ENCODE measurements at regions not wholly inside any gene's neighbourhood (a gene's known extent, or its start where the extent isn't known, plus 50 kb on each side); places are given as distances from the start of the nearest gene placed in this dataset.

GRCh38 chr20:40176098-40176841, 512.8 kb downstream of the MAFB start:
- H2BK12ac ChIP-seq (ENCODE audit: low read length) = no peak overlapping the region
- no peak overlapping the region for H3K14ac ChIP-seq (ENCODE audit: low read length)
- H3K27ac ChIP-seq (replicated peaks; ENCODE audit: low read length) = no peak overlapping the region
- no peak overlapping the region for H2BK5ac ChIP-seq (ENCODE audit: low read length)
- H3K4me1 ChIP-seq (ENCODE audit: control insufficient read depth in 2 of 2, insufficient read depth in 1 of 2, low read depth in 1 of 2, low read length in 2 of 2) = peaks cover 0 to 2% of the 10 kb centered on the region in 2 donors
- H3K4ac ChIP-seq (ENCODE audit: low read length) = no peak overlapping the region
- no peaks in the 10 kb centered on the region for H3K36me3 ChIP-seq (replicated peaks in 1 of 2; ENCODE audit: control insufficient read depth in 2 of 2, insufficient read depth in 2 of 2, low read length in 2 of 2)
- H4K8ac ChIP-seq (ENCODE audit: low read depth, low read length) = no peak overlapping the region
- no peak overlapping the region for H3K4me2 ChIP-seq (ENCODE audit: insufficient read depth, low read length, poor library complexity, severe bottlenecking)
- no peak overlapping the region for H3K9ac ChIP-seq (ENCODE audit: low read depth, low read length, poor library complexity)
- H3K9me3 ChIP-seq (replicated peaks in 1 of 2; ENCODE audit: control insufficient read depth in 2 of 2, insufficient read depth in 1 of 2, low read depth in 1 of 2, low read length in 2 of 2) = no peaks in the 10 kb centered on the region
- H2BK120ac ChIP-seq (ENCODE audit: low read depth, low read length) = no peak overlapping the region
- no peak overlapping the region for H3K18ac ChIP-seq (ENCODE audit: low read length)
- H3K27me3 ChIP-seq (ENCODE audit: control insufficient read depth in 3 of 3, insufficient read depth in 3 of 3, low read depth in 1 of 3, low read length in 3 of 3) = no peaks in the 10 kb centered on the region
- no peak for DNase-seq (ENCODE audit: low spot score)
- no peak overlapping the region for H3K23ac ChIP-seq (ENCODE audit: low read depth, low read length, poor library complexity)
- no peak overlapping the region for H3K4me3 ChIP-seq (ENCODE audit: low read length in 2 of 2)
- no CpG with 5 or more reads among the region's 4 CpGs for WGBS, 2 donors (ENCODE audit: extremely low coverage in 2 of 2, insufficient read length in 2 of 2, insufficient replicate concordance in 1 of 2)
- H2BK15ac ChIP-seq (ENCODE audit: low read length) = no peak overlapping the region
- H4K91ac ChIP-seq (ENCODE audit: low read depth, low read length, poor library complexity) = no peak overlapping the region
- H2AFZ ChIP-seq (ENCODE audit: low read length) = no peak overlapping the region
- no peak overlapping the region for H2AK5ac ChIP-seq (ENCODE audit: low read depth, low read length)
- H3K79me1 ChIP-seq (ENCODE audit: low read depth, low read length) = no peaks in the 10 kb centered on the region

GRCh38 chr20:40175296-40175695, 513.7 kb downstream of the MAFB start:
- no peak overlapping the region for H2BK15ac ChIP-seq (ENCODE audit: low read length)
- H3K4me1 ChIP-seq (ENCODE audit: control insufficient read depth in 2 of 2, insufficient read depth in 1 of 2, low read depth in 1 of 2, low read length in 2 of 2) = peaks cover 0 to 2% of the 10 kb centered on the region in 2 donors
- no peak overlapping the region for H3K14ac ChIP-seq (ENCODE audit: low read length)
- no peak overlapping the region for H3K18ac ChIP-seq (ENCODE audit: low read length)
- no peak overlapping the region for H3K27ac ChIP-seq (replicated peaks; ENCODE audit: low read length)
- no peaks in the 10 kb centered on the region for H3K79me1 ChIP-seq (ENCODE audit: low read depth, low read length)
- no peak overlapping the region for H2AFZ ChIP-seq (ENCODE audit: low read length)
- H3K4ac ChIP-seq (ENCODE audit: low read length) = no peak overlapping the region
- no peak overlapping the region for H4K91ac ChIP-seq (ENCODE audit: low read depth, low read length, poor library complexity)
- H2BK120ac ChIP-seq (ENCODE audit: low read depth, low read length) = no peak overlapping the region
- no peaks in the 10 kb centered on the region for H3K27me3 ChIP-seq (ENCODE audit: control insufficient read depth in 3 of 3, insufficient read depth in 3 of 3, low read depth in 1 of 3, low read length in 3 of 3)
- WGBS, 2 donors (ENCODE audit: extremely low coverage in 2 of 2, insufficient read length in 2 of 2, insufficient replicate concordance in 1 of 2) = no CpG with 5 or more reads among the region's 1 CpG
- H3K9me3 ChIP-seq (replicated peaks in 1 of 2; ENCODE audit: control insufficient read depth in 2 of 2, insufficient read depth in 1 of 2, low read depth in 1 of 2, low read length in 2 of 2) = no peaks in the 10 kb centered on the region
- H3K36me3 ChIP-seq (replicated peaks in 1 of 2; ENCODE audit: control insufficient read depth in 2 of 2, insufficient read depth in 2 of 2, low read length in 2 of 2) = no peaks in the 10 kb centered on the region
- DNase-seq (ENCODE audit: low spot score) = peak; percentile 61
- H2AK5ac ChIP-seq (ENCODE audit: low read depth, low read length) = no peak overlapping the region
- H3K23ac ChIP-seq (ENCODE audit: low read depth, low read length, poor library complexity) = no peak overlapping the region
- no peak overlapping the region for H4K8ac ChIP-seq (ENCODE audit: low read depth, low read length)
- no peak overlapping the region for H2BK5ac ChIP-seq (ENCODE audit: low read length)
- no peak overlapping the region for H2BK12ac ChIP-seq (ENCODE audit: low read length)
- no peak overlapping the region for H3K4me2 ChIP-seq (ENCODE audit: insufficient read depth, low read length, poor library complexity, severe bottlenecking)
- H3K9ac ChIP-seq (ENCODE audit: low read depth, low read length, poor library complexity) = no peak overlapping the region
- no peak overlapping the region for H3K4me3 ChIP-seq (ENCODE audit: low read length in 2 of 2)

DNA sequence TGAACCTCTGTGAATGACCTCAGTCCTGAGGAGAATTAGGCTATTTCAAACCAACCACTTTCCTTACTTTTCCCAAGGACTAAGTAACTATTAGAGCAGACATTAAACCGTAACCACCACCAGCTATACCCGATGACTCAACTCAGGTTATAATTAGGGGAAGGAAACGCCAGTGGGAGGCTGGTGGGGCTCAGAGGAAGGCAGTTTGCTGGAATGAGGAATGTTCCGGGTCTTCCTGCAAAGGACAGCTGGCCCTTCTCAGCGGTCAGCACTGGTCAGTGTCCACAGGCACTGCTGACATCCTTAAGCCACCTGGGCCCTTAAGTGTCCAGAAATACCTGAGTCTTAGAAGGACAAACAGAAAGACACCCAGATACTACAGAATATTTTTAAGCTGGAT, 515.2 kb downstream of the MAFB start:
- no peak for DNase-seq (ENCODE audit: low spot score)
- H3K18ac ChIP-seq (ENCODE audit: low read length) = no peak overlapping the region
- H3K9me3 ChIP-seq (replicated peaks in 1 of 2; ENCODE audit: control insufficient read depth in 2 of 2, insufficient read depth in 1 of 2, low read depth in 1 of 2, low read length in 2 of 2) = no peaks in the 10 kb centered on the region
- H3K4me2 ChIP-seq (ENCODE audit: insufficient read depth, low read length, poor library complexity, severe bottlenecking) = no peak overlapping the region
- no peak overlapping the region for H4K91ac ChIP-seq (ENCODE audit: low read depth, low read length, poor library complexity)
- H2AFZ ChIP-seq (ENCODE audit: low read length) = no peak overlapping the region
- no peak overlapping the region for H2AK5ac ChIP-seq (ENCODE audit: low read depth, low read length)
- H3K27me3 ChIP-seq (ENCODE audit: control insufficient read depth in 3 of 3, insufficient read depth in 3 of 3, low read depth in 1 of 3, low read length in 3 of 3) = no peaks in the 10 kb centered on the region
- H4K8ac ChIP-seq (ENCODE audit: low read depth, low read length) = no peak overlapping the region
- no peak overlapping the region for H2BK120ac ChIP-seq (ENCODE audit: low read depth, low read length)
- H3K4ac ChIP-seq (ENCODE audit: low read length) = no peak overlapping the region
- no peak overlapping the region for H2BK5ac ChIP-seq (ENCODE audit: low read length)
- no peak overlapping the region for H3K9ac ChIP-seq (ENCODE audit: low read depth, low read length, poor library complexity)
- H3K36me3 ChIP-seq (replicated peaks in 1 of 2; ENCODE audit: control insufficient read depth in 2 of 2, insufficient read depth in 2 of 2, low read length in 2 of 2) = no peaks in the 10 kb centered on the region
- H3K79me1 ChIP-seq (ENCODE audit: low read depth, low read length) = no peaks in the 10 kb centered on the region
- no peak overlapping the region for H3K4me3 ChIP-seq (ENCODE audit: low read length in 2 of 2)
- no peak overlapping the region for H2BK15ac ChIP-seq (ENCODE audit: low read length)
- H3K27ac ChIP-seq (replicated peaks; ENCODE audit: low read length) = no peak overlapping the region
- H3K14ac ChIP-seq (ENCODE audit: low read length) = no peak overlapping the region
- no CpG with 5 or more reads among the region's 5 CpGs for WGBS, 2 donors (ENCODE audit: extremely low coverage in 2 of 2, insufficient read length in 2 of 2, insufficient replicate concordance in 1 of 2)
- H3K23ac ChIP-seq (ENCODE audit: low read depth, low read length, poor library complexity) = no peak overlapping the region
- H3K4me1 ChIP-seq (ENCODE audit: control insufficient read depth in 2 of 2, insufficient read depth in 1 of 2, low read depth in 1 of 2, low read length in 2 of 2) = peaks cover 0 to 2% of the 10 kb centered on the region in 2 donors
- H2BK12ac ChIP-seq (ENCODE audit: low read length) = no peak overlapping the region

DNA sequence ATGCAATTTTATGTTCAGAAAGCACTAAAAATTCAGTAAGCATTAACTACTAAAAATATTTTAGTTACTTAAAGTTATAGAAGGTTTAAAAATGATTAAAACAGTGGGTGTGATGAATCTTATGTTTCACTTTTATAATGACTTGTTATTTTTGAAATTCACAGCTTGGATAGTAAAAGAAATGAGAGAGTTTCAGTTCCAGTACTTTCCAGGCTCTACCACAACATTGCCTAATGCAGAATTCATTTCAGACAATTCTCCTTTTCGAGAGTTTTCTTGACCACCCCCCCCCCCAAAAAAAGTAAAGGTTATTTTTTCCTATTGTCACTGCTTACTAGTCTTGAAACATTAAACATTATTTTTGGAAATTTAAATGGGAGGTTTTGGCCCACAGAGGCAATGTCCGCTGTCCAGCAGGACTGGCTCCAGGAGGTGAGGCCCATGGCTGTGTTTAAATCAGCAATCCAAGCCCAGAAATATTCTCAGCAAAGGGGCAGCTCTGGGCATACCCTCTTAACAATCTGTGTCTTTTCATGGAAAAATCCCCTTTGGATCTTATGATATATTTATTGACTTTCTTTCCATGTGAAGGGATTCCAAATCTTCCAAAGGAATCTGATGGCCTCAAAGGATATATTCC, 519.9 kb downstream of the MAFB start:
- no peak overlapping the region for H3K18ac ChIP-seq (ENCODE audit: low read length)
- WGBS, 2 donors (ENCODE audit: extremely low coverage in 2 of 2, insufficient read length in 2 of 2, insufficient replicate concordance in 1 of 2) = no CpG with 5 or more reads among the region's 2 CpGs
- H3K9me3 ChIP-seq (replicated peaks in 1 of 2; ENCODE audit: control insufficient read depth in 2 of 2, insufficient read depth in 1 of 2, low read depth in 1 of 2, low read length in 2 of 2) = no peaks in the 10 kb centered on the region
- H2AFZ ChIP-seq (ENCODE audit: low read length) = no peak overlapping the region
- no peaks in the 10 kb centered on the region for H3K79me1 ChIP-seq (ENCODE audit: low read depth, low read length)
- no peak overlapping the region for H2BK12ac ChIP-seq (ENCODE audit: low read length)
- H3K4me2 ChIP-seq (ENCODE audit: insufficient read depth, low read length, poor library complexity, severe bottlenecking) = no peak overlapping the region
- no peaks in the 10 kb centered on the region for H3K27me3 ChIP-seq (ENCODE audit: control insufficient read depth in 3 of 3, insufficient read depth in 3 of 3, low read depth in 1 of 3, low read length in 3 of 3)
- H3K4ac ChIP-seq (ENCODE audit: low read length) = no peak overlapping the region
- H3K4me1 ChIP-seq (ENCODE audit: control insufficient read depth in 2 of 2, insufficient read depth in 1 of 2, low read depth in 1 of 2, low read length in 2 of 2) = peaks cover 0 to 2% of the 10 kb centered on the region in 2 donors
- DNase-seq (ENCODE audit: low spot score) = no peak
- no peak overlapping the region for H3K27ac ChIP-seq (replicated peaks; ENCODE audit: low read length)
- H3K36me3 ChIP-seq (replicated peaks in 1 of 2; ENCODE audit: control insufficient read depth in 2 of 2, insufficient read depth in 2 of 2, low read length in 2 of 2) = no peaks in the 10 kb centered on the region
- no peak overlapping the region for H2AK5ac ChIP-seq (ENCODE audit: low read depth, low read length)
- no peak overlapping the region for H4K8ac ChIP-seq (ENCODE audit: low read depth, low read length)
- no peak overlapping the region for H2BK120ac ChIP-seq (ENCODE audit: low read depth, low read length)
- no peak overlapping the region for H3K14ac ChIP-seq (ENCODE audit: low read length)
- no peak overlapping the region for H2BK5ac ChIP-seq (ENCODE audit: low read length)
- H4K91ac ChIP-seq (ENCODE audit: low read depth, low read length, poor library complexity) = no peak overlapping the region
- no peak overlapping the region for H2BK15ac ChIP-seq (ENCODE audit: low read length)
- H3K23ac ChIP-seq (ENCODE audit: low read depth, low read length, poor library complexity) = no peak overlapping the region
- H3K4me3 ChIP-seq (ENCODE audit: low read length in 2 of 2) = no peak overlapping the region
- no peak overlapping the region for H3K9ac ChIP-seq (ENCODE audit: low read depth, low read length, poor library complexity)

All from neuronal stem cell (in vitro differentiated cells).